ENCODE measurements at regions not wholly inside any gene's neighbourhood (a gene's known extent, or its start where the extent isn't known, plus 50 kb on each side); places are given as distances from the start of the nearest gene placed in this dataset.

DNA sequence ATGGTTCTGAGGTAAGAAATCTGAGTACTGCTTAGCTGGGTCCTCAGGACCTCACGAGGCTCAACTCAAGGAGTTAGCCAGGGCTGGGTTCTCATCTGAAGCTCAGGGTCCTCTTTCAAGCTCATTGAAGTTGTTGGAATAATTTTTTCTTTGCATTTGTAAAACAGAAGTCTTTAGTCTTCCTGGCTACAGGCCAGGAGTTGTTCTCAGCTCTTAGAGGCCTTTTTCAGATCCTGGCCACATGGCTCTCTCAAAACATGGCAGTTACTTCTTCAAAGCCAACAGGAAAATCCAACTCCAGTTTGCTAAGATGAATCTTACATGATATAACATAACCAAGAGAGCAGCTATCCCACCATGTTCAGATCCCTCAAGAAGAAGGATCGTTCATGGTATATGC, 92.3 kb upstream of the CHODL start:
- TF ChIP-seq, protein P1, sequence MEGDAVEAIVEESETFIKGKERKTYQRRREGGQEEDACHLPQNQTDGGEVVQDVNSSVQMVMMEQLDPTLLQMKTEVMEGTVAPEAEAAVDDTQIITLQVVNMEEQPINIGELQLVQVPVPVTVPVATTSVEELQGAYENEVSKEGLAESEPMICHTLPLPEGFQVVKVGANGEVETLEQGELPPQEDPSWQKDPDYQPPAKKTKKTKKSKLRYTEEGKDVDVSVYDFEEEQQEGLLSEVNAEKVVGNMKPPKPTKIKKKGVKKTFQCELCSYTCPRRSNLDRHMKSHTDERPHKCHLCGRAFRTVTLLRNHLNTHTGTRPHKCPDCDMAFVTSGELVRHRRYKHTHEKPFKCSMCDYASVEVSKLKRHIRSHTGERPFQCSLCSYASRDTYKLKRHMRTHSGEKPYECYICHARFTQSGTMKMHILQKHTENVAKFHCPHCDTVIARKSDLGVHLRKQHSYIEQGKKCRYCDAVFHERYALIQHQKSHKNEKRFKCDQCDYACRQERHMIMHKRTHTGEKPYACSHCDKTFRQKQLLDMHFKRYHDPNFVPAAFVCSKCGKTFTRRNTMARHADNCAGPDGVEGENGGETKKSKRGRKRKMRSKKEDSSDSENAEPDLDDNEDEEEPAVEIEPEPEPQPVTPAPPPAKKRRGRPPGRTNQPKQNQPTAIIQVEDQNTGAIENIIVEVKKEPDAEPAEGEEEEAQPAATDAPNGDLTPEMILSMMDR (IDR thresholded peaks at IDR 0.05), result no peak
- TF ChIP-seq POLR2AphosphoS5 (IDR thresholded peaks at IDR 0.05; ENCODE audit: low read depth, low read length), result no peak
